MM.1S (cell line): ENCODE measurements at regions not wholly inside any gene's neighbourhood (a gene's known extent, or its start where the extent isn't known, plus 50 kb on each side); places are given as distances from the start of the nearest gene placed in this dataset.

ENCODE experiments used
- CTCF ChIP-seq: fragments of 300-600 bp; sonication (generic); IDR thresholded peaks from 2 replicates; pipeline ENCODE4 v1.5.1; 2016; ENCODE audit warnings: antibody characterized with exemption, low read length, mixed read lengths
- EZH2 ChIP-seq: fragments of 300-600 bp; sonication (generic); optimal IDR thresholded peaks from 2 replicates; pipeline ENCODE3; 2017; ENCODE audit warnings: low read depth, mild to moderate bottlenecking, antibody characterized with exemption, low read length, mixed read lengths

GRCh38 chr5:125874057-125874456, 549.2 kb upstream of the GRAMD2B start:
- TF ChIP-seq CTCF = no peak
- TF ChIP-seq EZH2 = no peak
